Endothelial cell of umbilical vein (primary cell): ENCODE measurements at regions not wholly inside any gene's neighbourhood (a gene's known extent, or its start where the extent isn't known, plus 50 kb on each side); places are given as distances from the start of the nearest gene placed in this dataset.

Source experiments
- BruUV-seq: library from RNA; stranded (reverse); fragments of 400-500 nt; replicated peaks from 2 replicates; lab custom pipeline; 2021; lab: Mats Ljungman, UMichigan
- CTCF ChIA-PET: fragments of 300-600, 350-600 bp; sonication (Branson Sonifier 250); formaldehyde crosslinking; loops from one replicate; lab custom pipeline; 2021; ENCODE audit warnings: antibody characterized with exemption, inconsistent platforms; lab: Charles Lee
- POLR2A ChIA-PET: fragments of 300-600, 350-600 bp; sonication (Branson Sonifier 250); formaldehyde crosslinking; loops from one replicate; lab custom pipeline; 2021; ENCODE audit warnings: antibody characterized with exemption, inconsistent platforms; lab: Charles Lee
- DNase-seq: peaks from one replicate; pipeline ENCODE4 v3.0.0-alpha.2; 2011; ENCODE audit warnings: low read depth, low spot score
- FAIRE-seq: peaks from 2 replicates; lab custom pipeline; 2011; peaks lifted over from hg19 to GRCh38; lab: Jason Lieb, UNC
- H2AFZ ChIP-seq: 2 replicates; pipeline ENCODE4 v1.6.0; 2012; ENCODE audit warnings: low read depth, low read length, control low read depth, inconsistent platforms
- H3K27ac ChIP-seq: 2 replicates; pipeline ENCODE4 v1.5.1; 2011; ENCODE audit warnings: low read depth, mild to moderate bottlenecking, control low read depth, low read length, moderate library complexity; ENCODE audit not compliant: insufficient read depth
- H3K27me3 ChIP-seq, 2 experiments: 2 replicates each; pipeline versions ENCODE4 v1.6.0 to v1.6.1; 2011; ENCODE audit warnings: low read length in 2 of 2, mixed read lengths in 1 of 2; ENCODE audit not compliant: control insufficient read depth in 2 of 2, insufficient read depth in 2 of 2
- H3K36me3 ChIP-seq, 2 experiments: 2 replicates in 1 of 2; 3 replicates in 1 of 2; pipeline ENCODE4 v1.5.1; 2011; ENCODE audit warnings: low read length in 2 of 2, mild to moderate bottlenecking in 1 of 2, moderate library complexity in 1 of 2; ENCODE audit not compliant: control insufficient read depth in 2 of 2, insufficient read depth in 2 of 2; ENCODE audit errors: extremely low read depth in 1 of 2
- H3K4me1 ChIP-seq: 3 replicates; pipeline ENCODE4 v1.5.1; 2011; ENCODE audit warnings: mild to moderate bottlenecking, low read length; ENCODE audit not compliant: control insufficient read depth, insufficient read depth; ENCODE audit errors: extremely low read depth
- H3K4me2 ChIP-seq: 2 replicates; pipeline ENCODE4 v1.6.1; 2011; ENCODE audit warnings: low read length, control low read depth, mixed read lengths; ENCODE audit not compliant: insufficient read depth
- H3K4me3 ChIP-seq, 3 experiments: fragments of 200-600 bp in 1 of 3; sonication (generic), shearing (Covaris generic) in 1 of 3; replicated peaks in 1 of 3; 2 replicates each; pipeline ENCODE4 v1.5.1; 2011 to 2016; ENCODE audit warnings: control low read depth in 3 of 3, low read length in 3 of 3, mild to moderate bottlenecking in 2 of 3, inconsistent platforms in 1 of 3, low read depth in 1 of 3, moderate library complexity in 1 of 3; ENCODE audit not compliant: insufficient read depth in 1 of 3
- H3K79me2 ChIP-seq: 2 replicates; pipeline ENCODE4 v1.6.0; 2012; ENCODE audit warnings: low read length, inconsistent platforms; ENCODE audit not compliant: control insufficient read depth, insufficient read depth
- H3K9ac ChIP-seq: replicated peaks from 2 replicates; pipeline ENCODE3; 2011; ENCODE audit warnings: low read length, control low read depth; ENCODE audit not compliant: insufficient read depth; ENCODE audit errors: extremely low read depth
- H3K9me1 ChIP-seq: replicated peaks from 3 replicates; pipeline ENCODE4 v1.6.0; 2011; ENCODE audit warnings: mild to moderate bottlenecking, low read length; ENCODE audit not compliant: control insufficient read depth, insufficient read depth; ENCODE audit errors: extremely low read depth
- H3K9me3 ChIP-seq: replicated peaks from 2 replicates; pipeline ENCODE4 v1.5.1; 2012; ENCODE audit warnings: low read length, inconsistent platforms; ENCODE audit not compliant: control insufficient read depth, insufficient read depth
- H4K20me1 ChIP-seq: replicated peaks from 2 replicates; pipeline ENCODE3; 2011; ENCODE audit warnings: mild to moderate bottlenecking, low read length; ENCODE audit not compliant: control insufficient read depth, insufficient read depth; ENCODE audit errors: extremely low read depth
- EZH2 ChIP-seq: IDR thresholded peaks from 2 replicates; pipeline ENCODE4 v1.6.1; 2012; ENCODE audit warnings: borderline replicate concordance, low read depth, mild to moderate bottlenecking, moderate library complexity, low read length, inconsistent platforms; ENCODE audit not compliant: severe bottlenecking
- FOS ChIP-seq: IDR thresholded peaks from 2 replicates; pipeline ENCODE4 v1.6.1; 2011; ENCODE audit warnings: mild to moderate bottlenecking, low read length, moderate library complexity, borderline replicate concordance; ENCODE audit not compliant: insufficient read depth
- GATA2 ChIP-seq: IDR thresholded peaks from 2 replicates; pipeline ENCODE4 v1.7.0; 2011; ENCODE audit warnings: low read depth, mild to moderate bottlenecking, moderate library complexity, mixed read lengths, low read length; ENCODE audit not compliant: insufficient read length, insufficient read depth
- JUN ChIP-seq: IDR thresholded peaks from 2 replicates; pipeline ENCODE4 v1.6.1; 2011; ENCODE audit warnings: borderline replicate concordance, low read depth; ENCODE audit not compliant: insufficient read length, insufficient read depth
- MAX ChIP-seq: IDR thresholded peaks from 2 replicates; pipeline ENCODE4 v1.6.1; 2011; ENCODE audit not compliant: insufficient read depth, insufficient read length
- MYC ChIP-seq: IDR thresholded peaks from one replicate; pipeline ENCODE4 v1.6.1; 2011; ENCODE audit warnings: mild to moderate bottlenecking, low read depth, low read length
- POLR2A ChIP-seq: IDR thresholded peaks from 2 replicates; pipeline ENCODE4 v1.6.1; 2012; ENCODE audit warnings: low read depth, mild to moderate bottlenecking, control low read depth, low read length
- POLR2AphosphoS5 ChIP-seq: IDR thresholded peaks from 2 replicates; pipeline ENCODE4 v1.6.1; 2012; ENCODE audit warnings: low read depth, mild to moderate bottlenecking, control low read depth, low read length, moderate library complexity; ENCODE audit not compliant: insufficient read depth
- dilution Hi-C: fragments of 300-500 bp; cut with MboI; formaldehyde crosslinking; loops from one replicate; pipeline ENCODE4 v1.15.0; 2019; ENCODE audit warnings: low sequenced_read_pairs; ENCODE audit not compliant: extremely low pct_ligation_motif_present
- intact Hi-C: fragments of 100-400 bp; cut with micrococcal nuclease; formaldehyde crosslinking; loops from one replicate; pipeline ENCODE4 v1.10.0; 2022
- TF ChIP-seq, protein P1 (sequence below), 2 donors: IDR thresholded peaks; 1 replicate in 1 of 2; 2 replicates in 1 of 2; pipeline ENCODE4 v1.5.1; 2011; ENCODE audit warnings: low read length in 2 of 2, mild to moderate bottlenecking in 2 of 2, moderate library complexity in 2 of 2, control low read depth in 1 of 2, inconsistent platforms in 1 of 2, low read depth in 1 of 2; ENCODE audit not compliant: insufficient read depth in 1 of 2; ENCODE audit errors: extremely low read depth in 1 of 2

- no peak overlapping the region for H3K9ac ChIP-seq
- intact Hi-C loops = no loop called here
- no peaks in the 10 kb centered on the region for H3K79me2 ChIP-seq
- H3K27me3 ChIP-seq = no peaks in the 10 kb centered on the region
- H3K9me1 ChIP-seq = no peaks in the 10 kb centered on the region
- H3K27ac ChIP-seq = no peak overlapping the region
- H3K4me2 ChIP-seq = no peak overlapping the region
- ChIA-PET POLR2A (no interaction called here), CTCF (no interaction called here)
- H3K9me3 ChIP-seq = peaks cover 2% of the 10 kb centered on the region
- H3K36me3 ChIP-seq = no peaks in the 10 kb centered on the region
- no peak for DNase-seq
- FAIRE-seq = no peak
- dilution Hi-C loops = no loop called here
- TF ChIP-seq EZH2 = no peak
- TF ChIP-seq POLR2AphosphoS5 = no peak
- TF ChIP-seq MAX = no peak
- no peak for TF ChIP-seq POLR2A
- no peak for TF ChIP-seq FOS
- no peak for TF ChIP-seq GATA2
- TF ChIP-seq MYC = no peak
- TF ChIP-seq, protein P1, sequence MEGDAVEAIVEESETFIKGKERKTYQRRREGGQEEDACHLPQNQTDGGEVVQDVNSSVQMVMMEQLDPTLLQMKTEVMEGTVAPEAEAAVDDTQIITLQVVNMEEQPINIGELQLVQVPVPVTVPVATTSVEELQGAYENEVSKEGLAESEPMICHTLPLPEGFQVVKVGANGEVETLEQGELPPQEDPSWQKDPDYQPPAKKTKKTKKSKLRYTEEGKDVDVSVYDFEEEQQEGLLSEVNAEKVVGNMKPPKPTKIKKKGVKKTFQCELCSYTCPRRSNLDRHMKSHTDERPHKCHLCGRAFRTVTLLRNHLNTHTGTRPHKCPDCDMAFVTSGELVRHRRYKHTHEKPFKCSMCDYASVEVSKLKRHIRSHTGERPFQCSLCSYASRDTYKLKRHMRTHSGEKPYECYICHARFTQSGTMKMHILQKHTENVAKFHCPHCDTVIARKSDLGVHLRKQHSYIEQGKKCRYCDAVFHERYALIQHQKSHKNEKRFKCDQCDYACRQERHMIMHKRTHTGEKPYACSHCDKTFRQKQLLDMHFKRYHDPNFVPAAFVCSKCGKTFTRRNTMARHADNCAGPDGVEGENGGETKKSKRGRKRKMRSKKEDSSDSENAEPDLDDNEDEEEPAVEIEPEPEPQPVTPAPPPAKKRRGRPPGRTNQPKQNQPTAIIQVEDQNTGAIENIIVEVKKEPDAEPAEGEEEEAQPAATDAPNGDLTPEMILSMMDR (IDR thresholded peaks at IDR 0.05; ENCODE audit: extremely low read depth in 1 of 2, insufficient read depth in 1 of 2, low read depth in 1 of 2, low read length in 2 of 2) = no peak
- no peak for TF ChIP-seq JUN
- no peak overlapping the region for H3K4me3 ChIP-seq
- no peaks in the 10 kb centered on the region for H4K20me1 ChIP-seq
- no peak overlapping the region for H2AFZ ChIP-seq
- no TSS peak for BruUV-seq
- no peaks in the 10 kb centered on the region for H3K4me1 ChIP-seq
Measured at GRCh38 chr22:48253136-48253535, 1490.7 kb downstream of the TBC1D22A start.
